ENCODE measurements at regions not wholly inside any gene's neighbourhood (a gene's known extent, or its start where the extent isn't known, plus 50 kb on each side); places are given as distances from the start of the nearest gene placed in this dataset.

DNA sequence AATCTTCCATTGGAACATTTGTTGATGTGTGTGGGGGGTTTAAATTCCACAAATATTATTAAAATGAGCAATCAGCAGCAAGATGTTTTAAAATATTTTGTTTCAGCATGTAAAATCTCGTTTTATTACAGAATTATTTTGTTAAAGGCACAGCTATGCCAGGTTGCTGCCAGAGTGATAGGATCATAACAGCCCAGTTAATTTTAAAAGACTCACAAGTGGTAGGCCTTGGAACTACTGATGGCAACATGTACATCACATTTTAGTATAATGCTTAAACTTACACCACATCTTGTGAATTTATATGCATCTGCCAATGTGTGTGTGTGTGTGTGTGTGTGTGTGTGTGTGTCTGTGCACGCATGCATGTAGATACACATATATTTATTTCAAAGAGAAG is 97.8 kb upstream of the SPRY1 start:
- no peaks in the 10 kb centered on the region for H3K9me3 ChIP-seq (ENCODE audit: control insufficient read depth in 2 of 2, low read length in 2 of 2)
- H3K4me3 ChIP-seq (ENCODE audit: low read length in 2 of 2) = no peak overlapping the region
- H3K27me3 ChIP-seq (ENCODE audit: control insufficient read depth in 2 of 2, insufficient read depth in 2 of 2, low read length in 2 of 2) = no peaks in the 10 kb centered on the region
- H3K36me3 ChIP-seq (ENCODE audit: control insufficient read depth in 2 of 2, insufficient read depth in 2 of 2, low read length in 2 of 2) = no peaks in the 10 kb centered on the region
- H3K9ac ChIP-seq (ENCODE audit: low read depth in 1 of 2, low read length in 2 of 2) = no peak overlapping the region
- no peaks in the 10 kb centered on the region for H3K4me1 ChIP-seq (ENCODE audit: control insufficient read depth in 2 of 2, insufficient read depth in 2 of 2, low read length in 2 of 2)
- H3K27ac ChIP-seq (ENCODE audit: low read depth in 2 of 2, low read length in 2 of 2) = no peak overlapping the region

DNA sequence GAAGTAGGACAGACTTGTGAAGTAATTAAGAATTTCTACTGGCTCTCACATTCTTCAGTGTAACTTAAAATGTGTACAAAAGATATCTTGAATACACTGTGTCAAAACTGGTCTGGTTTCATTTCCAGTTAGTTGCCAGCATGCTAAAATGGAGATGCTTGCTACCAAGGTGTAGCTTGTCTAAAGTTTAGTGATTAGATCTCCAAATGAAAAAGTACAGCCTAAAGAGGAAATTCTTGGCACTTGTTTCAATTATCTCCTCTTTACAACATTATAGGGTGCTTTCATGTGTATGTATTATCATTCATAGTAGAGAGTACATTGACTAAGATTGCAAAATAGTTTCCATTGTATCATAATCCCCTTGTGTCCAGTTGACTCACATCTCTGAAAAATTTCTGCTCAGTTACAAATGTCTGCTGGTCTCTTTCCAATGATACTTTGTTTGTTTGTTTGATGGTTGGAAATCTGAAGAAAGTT is 97.3 kb upstream of the SPRY1 start:
- Histone ChIP-seq H3K4me1 (ENCODE audit: control insufficient read depth in 2 of 2, insufficient read depth in 2 of 2, low read length in 2 of 2) (no peaks in the 10 kb centered on the region), H3K9me3 (ENCODE audit: control insufficient read depth in 2 of 2, low read length in 2 of 2) (no peaks in the 10 kb centered on the region), H3K36me3 (ENCODE audit: control insufficient read depth in 2 of 2, insufficient read depth in 2 of 2, low read length in 2 of 2) (no peaks in the 10 kb centered on the region), H3K4me3 (ENCODE audit: low read length in 2 of 2) (no peak overlapping the region), H3K27me3 (ENCODE audit: control insufficient read depth in 2 of 2, insufficient read depth in 2 of 2, low read length in 2 of 2) (no peaks in the 10 kb centered on the region), H3K9ac (ENCODE audit: low read depth in 1 of 2, low read length in 2 of 2) (no peak overlapping the region), H3K27ac (ENCODE audit: low read depth in 2 of 2, low read length in 2 of 2) (no peak overlapping the region)

DNA sequence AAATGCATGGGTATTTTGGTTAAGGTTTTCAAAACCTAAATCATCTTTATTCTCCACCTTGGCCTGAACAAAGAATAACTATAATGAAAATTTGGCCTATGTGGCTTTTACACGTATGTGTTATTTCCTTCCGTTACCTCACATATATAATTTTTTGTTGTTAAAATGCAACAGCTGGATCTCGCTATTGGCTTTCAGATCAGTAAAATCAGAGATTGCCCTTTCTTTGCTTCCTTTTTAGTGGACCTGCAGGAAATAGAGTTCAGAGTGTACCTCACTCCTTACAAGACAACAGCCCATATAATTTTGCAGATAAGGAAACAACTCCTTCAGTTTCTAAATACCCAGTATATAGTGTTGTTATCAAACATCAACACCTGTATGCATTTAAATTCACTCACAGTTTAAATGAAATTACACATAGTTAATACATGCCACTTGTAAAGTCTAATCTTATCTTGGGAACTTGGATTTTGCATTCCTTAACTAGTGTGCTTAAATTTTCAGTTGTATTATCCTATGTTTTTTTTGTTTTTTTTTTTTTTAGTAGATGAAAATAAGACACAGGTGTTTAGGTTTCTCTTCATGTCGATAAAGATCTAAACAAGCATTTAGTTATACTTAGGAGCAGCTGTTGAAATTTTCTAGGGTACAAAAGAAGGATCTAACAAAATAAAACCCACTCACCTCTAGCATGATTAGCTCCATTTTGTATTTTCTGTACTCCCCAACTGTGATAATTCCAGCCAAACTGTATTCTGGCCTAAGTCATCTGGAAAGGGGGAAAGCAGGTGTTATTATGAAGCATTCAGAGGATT is 96.2 kb upstream of the SPRY1 start:
- no peaks in the 10 kb centered on the region for H3K36me3 ChIP-seq (ENCODE audit: control insufficient read depth in 2 of 2, insufficient read depth in 2 of 2, low read length in 2 of 2)
- no peak overlapping the region for H3K9ac ChIP-seq (ENCODE audit: low read depth in 1 of 2, low read length in 2 of 2)
- no peaks in the 10 kb centered on the region for H3K4me1 ChIP-seq (ENCODE audit: control insufficient read depth in 2 of 2, insufficient read depth in 2 of 2, low read length in 2 of 2)
- no peaks in the 10 kb centered on the region for H3K9me3 ChIP-seq (ENCODE audit: control insufficient read depth in 2 of 2, low read length in 2 of 2)
- H3K27me3 ChIP-seq (ENCODE audit: control insufficient read depth in 2 of 2, insufficient read depth in 2 of 2, low read length in 2 of 2) = no peaks in the 10 kb centered on the region
- H3K4me3 ChIP-seq (ENCODE audit: low read length in 2 of 2) = no peak overlapping the region
- H3K27ac ChIP-seq (ENCODE audit: low read depth in 2 of 2, low read length in 2 of 2) = no peak overlapping the region

DNA sequence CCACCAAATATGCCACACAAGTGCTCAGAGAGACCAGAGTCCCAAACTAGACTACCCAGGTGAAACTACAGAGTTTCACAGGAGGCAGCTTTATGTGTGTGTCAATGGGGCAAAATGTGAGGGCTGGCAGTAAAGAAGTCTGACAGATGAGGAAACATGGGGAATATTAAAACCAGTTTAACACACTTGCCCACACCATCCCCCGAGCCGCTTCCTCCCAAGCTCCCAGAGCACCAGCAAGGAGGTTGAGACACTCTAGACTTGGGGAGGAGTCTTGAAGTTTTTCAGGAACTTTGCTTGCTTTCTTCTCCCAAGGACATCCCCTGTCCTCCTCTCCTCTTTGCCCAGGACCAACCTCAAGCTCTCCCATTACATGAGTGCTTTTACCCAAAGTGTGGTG is 94.7 kb upstream of the SPRY1 start:
- Histone ChIP-seq H3K9me3 (ENCODE audit: control insufficient read depth in 2 of 2, low read length in 2 of 2) (no peaks in the 10 kb centered on the region), H3K36me3 (ENCODE audit: control insufficient read depth in 2 of 2, insufficient read depth in 2 of 2, low read length in 2 of 2) (no peaks in the 10 kb centered on the region), H3K4me3 (ENCODE audit: low read length in 2 of 2) (no peak overlapping the region), H3K9ac (ENCODE audit: low read depth in 1 of 2, low read length in 2 of 2) (no peak overlapping the region), H3K4me1 (ENCODE audit: control insufficient read depth in 2 of 2, insufficient read depth in 2 of 2, low read length in 2 of 2) (no peaks in the 10 kb centered on the region), H3K27me3 (ENCODE audit: control insufficient read depth in 2 of 2, insufficient read depth in 2 of 2, low read length in 2 of 2) (no peaks in the 10 kb centered on the region), H3K27ac (ENCODE audit: low read depth in 2 of 2, low read length in 2 of 2) (no peak overlapping the region)

DNA sequence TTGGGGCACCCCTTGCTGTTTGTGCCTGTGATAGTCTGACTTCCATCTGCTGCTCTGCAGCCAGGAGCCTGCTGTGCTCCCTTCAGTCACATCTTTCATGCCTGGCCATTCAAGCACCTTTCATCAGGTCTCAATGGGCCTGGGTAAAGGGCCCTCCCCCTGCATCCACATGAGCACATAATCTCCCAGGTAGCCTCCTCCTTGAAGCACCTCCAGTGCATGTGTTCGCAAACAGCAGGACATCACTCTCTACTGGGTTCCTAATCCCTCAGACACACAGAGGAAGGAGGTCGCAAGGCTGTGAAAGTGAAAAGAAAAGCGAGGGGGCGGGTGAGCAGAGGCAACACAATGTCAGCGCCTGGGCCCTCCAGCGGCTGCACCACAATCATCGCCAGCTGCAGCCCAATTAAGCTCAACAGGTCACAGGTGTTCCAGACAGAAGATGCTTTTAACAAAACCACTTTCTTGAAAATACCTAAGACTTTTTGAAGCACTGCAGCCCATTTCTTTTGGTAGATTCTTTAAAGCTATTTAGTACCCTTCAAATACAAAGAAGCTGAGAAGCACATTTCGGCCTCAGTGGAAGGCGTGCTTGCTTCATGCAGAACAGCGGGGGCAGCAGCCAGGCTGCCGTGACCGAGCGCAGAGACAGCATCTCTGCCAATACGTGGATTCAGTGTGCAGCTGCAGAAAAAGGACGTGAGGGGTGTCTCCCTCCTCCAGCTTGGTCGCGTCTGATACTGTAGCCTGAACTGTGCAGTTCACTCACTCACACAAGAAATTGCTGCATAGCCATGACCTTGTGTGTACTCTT is 92.2 kb upstream of the SPRY1 start:
- Histone ChIP-seq H3K27me3 (ENCODE audit: control insufficient read depth in 2 of 2, insufficient read depth in 2 of 2, low read length in 2 of 2) (no peaks in the 10 kb centered on the region), H3K9ac (ENCODE audit: low read depth in 1 of 2, low read length in 2 of 2) (no peak overlapping the region), H3K4me1 (ENCODE audit: control insufficient read depth in 2 of 2, insufficient read depth in 2 of 2, low read length in 2 of 2) (no peaks in the 10 kb centered on the region), H3K4me3 (ENCODE audit: low read length in 2 of 2) (no peak overlapping the region), H3K27ac (ENCODE audit: low read depth in 2 of 2, low read length in 2 of 2) (no peak overlapping the region), H3K36me3 (ENCODE audit: control insufficient read depth in 2 of 2, insufficient read depth in 2 of 2, low read length in 2 of 2) (no peaks in the 10 kb centered on the region), H3K9me3 (ENCODE audit: control insufficient read depth in 2 of 2, low read length in 2 of 2) (no peaks in the 10 kb centered on the region)

DNA sequence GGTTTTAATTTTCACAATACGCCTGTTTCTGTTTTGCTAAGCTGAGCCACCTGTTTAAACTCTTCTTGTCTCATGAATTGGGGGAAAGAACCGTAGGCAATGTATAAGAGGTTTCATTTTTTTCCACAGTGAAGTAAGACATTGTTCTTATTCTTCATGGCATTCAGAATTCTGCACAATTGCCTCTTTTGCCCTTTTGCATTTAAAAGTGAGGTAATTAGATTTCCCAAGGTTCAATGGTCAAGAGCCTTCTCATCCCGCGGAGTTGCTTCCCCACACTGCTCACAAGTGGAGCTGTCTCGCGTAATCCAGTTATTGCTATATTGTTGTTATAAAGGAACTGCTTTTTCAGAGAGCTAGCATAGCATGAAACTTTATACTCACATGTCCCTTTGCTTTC is 90.9 kb upstream of the SPRY1 start:
- Histone ChIP-seq H3K27me3 (ENCODE audit: control insufficient read depth in 2 of 2, insufficient read depth in 2 of 2, low read length in 2 of 2) (no peaks in the 10 kb centered on the region), H3K9me3 (ENCODE audit: control insufficient read depth in 2 of 2, low read length in 2 of 2) (no peaks in the 10 kb centered on the region), H3K4me3 (ENCODE audit: low read length in 2 of 2) (no peak overlapping the region), H3K36me3 (ENCODE audit: control insufficient read depth in 2 of 2, insufficient read depth in 2 of 2, low read length in 2 of 2) (no peaks in the 10 kb centered on the region), H3K27ac (ENCODE audit: low read depth in 2 of 2, low read length in 2 of 2) (no peak overlapping the region), H3K4me1 (ENCODE audit: control insufficient read depth in 2 of 2, insufficient read depth in 2 of 2, low read length in 2 of 2) (no peaks in the 10 kb centered on the region), H3K9ac (ENCODE audit: low read depth in 1 of 2, low read length in 2 of 2) (no peak overlapping the region)

DNA sequence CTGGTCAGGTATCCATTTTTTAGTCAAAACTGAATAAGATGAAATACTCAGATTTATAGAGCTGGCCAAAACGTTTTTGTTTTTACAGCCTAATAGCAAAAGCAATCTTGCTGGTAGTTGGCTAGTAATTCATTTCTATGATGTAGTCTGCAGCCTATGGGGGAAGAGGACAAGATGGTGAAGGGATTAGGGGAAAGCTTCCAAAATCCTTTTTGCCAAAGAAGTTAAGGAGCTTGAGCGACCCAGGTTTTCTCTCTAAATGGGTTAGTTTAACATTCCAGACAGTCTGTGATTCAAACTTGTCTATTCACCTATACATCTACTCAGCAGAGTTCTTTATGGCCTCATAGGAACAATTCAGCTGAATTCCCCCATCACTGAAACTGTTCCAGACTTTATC is 89.8 kb upstream of the SPRY1 start:
- Histone ChIP-seq H3K27me3 (ENCODE audit: control insufficient read depth in 2 of 2, insufficient read depth in 2 of 2, low read length in 2 of 2) (no peaks in the 10 kb centered on the region), H3K36me3 (ENCODE audit: control insufficient read depth in 2 of 2, insufficient read depth in 2 of 2, low read length in 2 of 2) (no peaks in the 10 kb centered on the region), H3K9ac (ENCODE audit: low read depth in 1 of 2, low read length in 2 of 2) (no peak overlapping the region), H3K4me1 (ENCODE audit: control insufficient read depth in 2 of 2, insufficient read depth in 2 of 2, low read length in 2 of 2) (no peaks in the 10 kb centered on the region), H3K9me3 (ENCODE audit: control insufficient read depth in 2 of 2, low read length in 2 of 2) (no peaks in the 10 kb centered on the region), H3K4me3 (ENCODE audit: low read length in 2 of 2) (no peak overlapping the region), H3K27ac (ENCODE audit: low read depth in 2 of 2, low read length in 2 of 2) (no peak overlapping the region)

DNA sequence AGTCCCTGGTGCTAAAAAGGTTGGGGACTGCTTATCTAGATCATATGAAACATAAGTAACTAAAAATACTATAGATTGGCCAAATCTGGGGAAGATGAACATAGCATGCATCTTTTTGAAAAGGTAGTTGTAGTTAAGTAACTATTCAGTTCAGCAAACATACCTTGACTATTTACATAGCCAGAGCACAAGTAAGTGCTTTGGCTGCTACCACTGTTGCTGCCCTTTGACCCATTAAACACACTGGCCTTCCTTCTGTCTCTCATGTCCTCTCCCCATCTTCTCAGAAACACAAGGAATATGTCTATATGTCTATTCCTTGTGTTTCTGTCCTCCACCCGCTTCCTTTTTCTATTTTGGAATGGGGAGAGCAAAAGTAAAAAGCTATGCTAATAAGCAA is 87.9 kb upstream of the SPRY1 start:
- no peaks in the 10 kb centered on the region for H3K36me3 ChIP-seq (ENCODE audit: control insufficient read depth in 2 of 2, insufficient read depth in 2 of 2, low read length in 2 of 2)
- H3K4me1 ChIP-seq (ENCODE audit: control insufficient read depth in 2 of 2, insufficient read depth in 2 of 2, low read length in 2 of 2) = no peaks in the 10 kb centered on the region
- H3K9me3 ChIP-seq (ENCODE audit: control insufficient read depth in 2 of 2, low read length in 2 of 2) = no peaks in the 10 kb centered on the region
- H3K9ac ChIP-seq (ENCODE audit: low read depth in 1 of 2, low read length in 2 of 2) = no peak overlapping the region
- no peak overlapping the region for H3K27ac ChIP-seq (ENCODE audit: low read depth in 2 of 2, low read length in 2 of 2)
- H3K4me3 ChIP-seq (ENCODE audit: low read length in 2 of 2) = no peak overlapping the region
- no peaks in the 10 kb centered on the region for H3K27me3 ChIP-seq (ENCODE audit: control insufficient read depth in 2 of 2, insufficient read depth in 2 of 2, low read length in 2 of 2)

DNA sequence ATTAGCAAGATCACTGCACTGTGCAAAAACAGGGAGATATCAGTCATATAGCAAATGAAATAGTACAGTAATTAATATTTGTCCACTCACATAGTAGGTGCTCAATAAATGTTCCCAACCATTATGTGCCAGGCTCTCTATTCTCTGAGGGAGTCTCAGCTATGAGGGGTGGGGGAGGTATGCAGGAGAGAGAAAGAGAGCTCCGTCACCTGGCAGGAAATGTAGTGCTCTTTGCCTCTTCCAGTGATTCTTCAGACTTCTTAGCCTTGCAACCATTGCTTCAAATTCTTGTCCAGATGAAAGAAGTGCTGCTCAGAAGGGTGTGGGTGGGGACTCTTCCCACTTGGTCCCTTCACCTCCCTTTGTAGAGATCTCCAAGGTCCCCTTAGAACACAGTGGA is 84.5 kb upstream of the SPRY1 start:
- H3K9ac ChIP-seq (ENCODE audit: low read depth in 1 of 2, low read length in 2 of 2) = no peak overlapping the region
- H3K27me3 ChIP-seq (ENCODE audit: control insufficient read depth in 2 of 2, insufficient read depth in 2 of 2, low read length in 2 of 2) = no peaks in the 10 kb centered on the region
- H3K4me3 ChIP-seq (ENCODE audit: low read length in 2 of 2) = no peak overlapping the region
- H3K36me3 ChIP-seq (ENCODE audit: control insufficient read depth in 2 of 2, insufficient read depth in 2 of 2, low read length in 2 of 2) = no peaks in the 10 kb centered on the region
- no peaks in the 10 kb centered on the region for H3K4me1 ChIP-seq (ENCODE audit: control insufficient read depth in 2 of 2, insufficient read depth in 2 of 2, low read length in 2 of 2)
- no peak overlapping the region for H3K27ac ChIP-seq (ENCODE audit: low read depth in 2 of 2, low read length in 2 of 2)
- H3K9me3 ChIP-seq (ENCODE audit: control insufficient read depth in 2 of 2, low read length in 2 of 2) = no peaks in the 10 kb centered on the region

DNA sequence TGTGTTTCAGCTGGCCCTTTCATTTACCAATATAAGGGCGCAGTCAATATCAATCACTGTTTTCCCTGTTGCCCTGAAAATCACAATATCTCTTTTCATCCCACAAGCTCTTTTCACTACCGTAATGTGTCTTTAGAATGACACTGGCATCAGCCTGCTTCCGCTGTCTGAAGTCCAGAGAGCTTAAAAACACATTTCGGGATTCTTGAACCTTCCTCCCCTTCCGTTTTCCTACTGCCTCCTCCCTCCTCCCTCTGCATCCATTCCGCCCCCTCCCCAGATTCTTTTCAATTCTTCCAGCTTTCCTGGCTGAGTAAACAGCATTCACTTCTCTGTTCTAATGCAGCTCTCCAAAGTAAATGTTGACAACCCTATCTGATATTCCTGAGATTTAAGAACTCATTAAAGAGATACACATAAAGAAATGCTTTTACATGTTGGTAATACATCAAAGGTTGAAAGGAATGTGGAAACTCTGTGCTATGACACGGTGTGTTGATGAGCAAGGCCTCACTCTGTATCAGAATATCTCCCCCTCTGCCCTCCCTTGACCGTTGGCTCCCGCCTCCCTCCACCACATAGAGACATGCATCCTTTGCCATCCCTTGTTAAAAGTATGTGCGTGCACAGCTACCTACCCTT is 83.5 kb upstream of the SPRY1 start:
- Histone ChIP-seq H3K9me3 (ENCODE audit: control insufficient read depth in 2 of 2, low read length in 2 of 2) (no peaks in the 10 kb centered on the region), H3K4me3 (ENCODE audit: low read length in 2 of 2) (no peak overlapping the region), H3K27ac (ENCODE audit: low read depth in 2 of 2, low read length in 2 of 2) (no peak overlapping the region)

More for the DNA sequence above, 83.5 kb upstream of the SPRY1 start:
- no peak overlapping the region for H3K9ac ChIP-seq (ENCODE audit: low read depth in 1 of 2, low read length in 2 of 2)
- H3K27me3 ChIP-seq (ENCODE audit: control insufficient read depth in 2 of 2, insufficient read depth in 2 of 2, low read length in 2 of 2) = no peaks in the 10 kb centered on the region
- H3K36me3 ChIP-seq (ENCODE audit: control insufficient read depth in 2 of 2, insufficient read depth in 2 of 2, low read length in 2 of 2) = no peaks in the 10 kb centered on the region
- no peaks in the 10 kb centered on the region for H3K4me1 ChIP-seq (ENCODE audit: control insufficient read depth in 2 of 2, insufficient read depth in 2 of 2, low read length in 2 of 2)
